ENCODE measurements at regions not wholly inside any gene's neighbourhood (a gene's known extent, or its start where the extent isn't known, plus 50 kb on each side); places are given as distances from the start of the nearest gene placed in this dataset.

DNA sequence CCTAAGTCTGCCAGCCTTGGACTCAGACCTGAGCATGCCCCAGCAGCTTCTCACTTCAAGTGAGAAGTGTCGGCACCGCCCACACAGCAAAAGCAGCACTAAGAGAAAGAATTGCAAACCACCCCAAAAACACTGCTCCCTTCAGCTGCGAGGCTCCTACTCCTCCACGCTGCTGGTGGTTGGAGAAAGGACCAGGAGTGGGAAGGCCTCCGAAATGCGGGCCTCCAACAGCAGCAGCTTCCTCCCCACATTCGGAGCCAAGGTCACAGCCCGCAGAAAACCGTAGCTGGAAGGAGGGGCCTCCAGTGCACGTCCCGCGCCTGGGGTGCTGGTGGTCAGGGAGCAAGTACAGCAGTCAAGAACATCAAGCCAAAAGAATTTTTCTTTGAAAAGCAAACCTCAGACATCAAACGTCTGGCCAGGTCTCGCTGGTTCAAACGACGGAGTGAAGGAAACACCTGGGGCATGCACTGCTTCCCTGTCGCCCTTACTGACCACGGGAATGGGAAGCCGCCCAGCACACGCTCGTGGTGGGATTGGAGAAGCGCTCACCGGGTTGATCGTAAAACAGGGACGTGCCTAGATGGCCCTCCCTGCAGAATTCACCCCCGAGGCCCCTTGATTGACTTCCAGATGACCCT lies 185.6 kb upstream of the CST7 start:
- TF ChIP-seq, protein P1, sequence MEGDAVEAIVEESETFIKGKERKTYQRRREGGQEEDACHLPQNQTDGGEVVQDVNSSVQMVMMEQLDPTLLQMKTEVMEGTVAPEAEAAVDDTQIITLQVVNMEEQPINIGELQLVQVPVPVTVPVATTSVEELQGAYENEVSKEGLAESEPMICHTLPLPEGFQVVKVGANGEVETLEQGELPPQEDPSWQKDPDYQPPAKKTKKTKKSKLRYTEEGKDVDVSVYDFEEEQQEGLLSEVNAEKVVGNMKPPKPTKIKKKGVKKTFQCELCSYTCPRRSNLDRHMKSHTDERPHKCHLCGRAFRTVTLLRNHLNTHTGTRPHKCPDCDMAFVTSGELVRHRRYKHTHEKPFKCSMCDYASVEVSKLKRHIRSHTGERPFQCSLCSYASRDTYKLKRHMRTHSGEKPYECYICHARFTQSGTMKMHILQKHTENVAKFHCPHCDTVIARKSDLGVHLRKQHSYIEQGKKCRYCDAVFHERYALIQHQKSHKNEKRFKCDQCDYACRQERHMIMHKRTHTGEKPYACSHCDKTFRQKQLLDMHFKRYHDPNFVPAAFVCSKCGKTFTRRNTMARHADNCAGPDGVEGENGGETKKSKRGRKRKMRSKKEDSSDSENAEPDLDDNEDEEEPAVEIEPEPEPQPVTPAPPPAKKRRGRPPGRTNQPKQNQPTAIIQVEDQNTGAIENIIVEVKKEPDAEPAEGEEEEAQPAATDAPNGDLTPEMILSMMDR (IDR thresholded peaks at IDR 0.05; ENCODE audit: borderline replicate concordance, control extremely low read depth, extremely low read depth, insufficient read depth, missing control alignments) = no peak
- no peak for DNase-seq (ENCODE audit: low spot score)
- in situ Hi-C loops (cut with MboI; ENCODE audit: low sequenced_read_pairs, unreplicated experiment) = no loop called here

DNA sequence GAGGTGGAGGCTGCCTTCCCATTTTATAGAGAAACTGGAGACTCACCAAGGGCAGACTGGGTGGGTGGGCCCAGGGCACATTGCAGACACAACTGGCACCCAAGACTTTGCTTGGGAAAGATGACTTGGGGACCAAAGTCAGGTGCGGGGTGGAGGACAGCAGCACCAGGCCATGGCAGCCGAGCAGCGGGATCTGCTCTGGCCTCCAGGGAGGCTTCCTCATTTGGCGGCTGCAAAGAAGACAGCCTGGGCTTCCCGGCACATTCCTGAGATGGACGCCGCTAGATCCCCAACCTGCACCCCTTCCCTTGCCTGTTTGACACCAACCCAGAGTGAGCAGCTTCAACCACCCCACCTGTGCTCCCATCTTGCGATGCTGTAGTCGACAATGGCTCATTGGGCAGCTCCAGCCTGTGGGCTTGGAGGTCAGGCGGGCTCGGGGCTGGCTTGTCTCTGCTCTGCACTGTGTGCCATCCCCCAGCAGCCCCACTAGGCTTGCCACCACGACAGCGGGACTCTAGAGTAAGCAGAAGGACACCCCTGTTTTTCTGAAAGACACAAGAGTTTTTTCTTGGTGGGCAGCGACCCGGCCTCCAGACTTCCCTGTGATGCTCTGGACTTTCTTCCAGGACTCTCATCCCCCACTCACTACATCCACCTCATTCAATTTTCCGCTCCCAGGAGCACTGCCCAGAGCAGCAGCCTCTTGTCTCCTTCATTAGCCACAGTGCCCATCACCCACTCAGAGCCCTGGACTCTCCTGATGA lies 184.9 kb upstream of the CST7 start:
- TF ChIP-seq, protein P1 (IDR thresholded peaks at IDR 0.05; ENCODE audit: borderline replicate concordance, control extremely low read depth, extremely low read depth, insufficient read depth, missing control alignments) = no peak
- in situ Hi-C loops (cut with MboI; ENCODE audit: low sequenced_read_pairs, unreplicated experiment) = no loop called here
- no peak for DNase-seq (ENCODE audit: low spot score)

DNA sequence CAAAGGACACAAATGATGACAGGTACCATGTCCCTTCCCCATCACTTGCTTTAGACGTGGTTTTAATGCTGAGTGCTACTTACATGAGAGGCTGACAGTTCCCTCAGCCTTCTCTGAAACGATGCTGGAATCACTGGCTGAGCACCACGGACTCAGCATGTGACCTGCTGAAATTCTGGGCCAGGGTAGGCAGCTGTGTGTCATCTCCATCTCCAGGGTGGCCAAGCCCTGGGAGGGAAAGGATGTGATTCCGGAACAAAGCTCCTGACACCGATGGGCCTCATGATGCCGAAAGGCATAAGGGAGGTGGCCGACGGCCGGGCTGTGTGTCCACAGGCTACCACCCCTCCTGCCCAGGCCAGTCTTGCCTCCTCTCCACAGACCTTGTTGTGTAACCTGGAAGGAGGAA lies 184.3 kb upstream of the CST7 start:
- no peak for DNase-seq (ENCODE audit: low spot score)
- TF ChIP-seq, protein P1 (IDR thresholded peaks at IDR 0.05; ENCODE audit: borderline replicate concordance, control extremely low read depth, extremely low read depth, insufficient read depth, missing control alignments) = no peak
- in situ Hi-C loops (cut with MboI; ENCODE audit: low sequenced_read_pairs, unreplicated experiment) = no loop called here

- in situ Hi-C loops (cut with MboI; ENCODE audit: low sequenced_read_pairs, unreplicated experiment) = no loop called here
- TF ChIP-seq, protein P1 (IDR thresholded peaks at IDR 0.05; ENCODE audit: borderline replicate concordance, control extremely low read depth, extremely low read depth, insufficient read depth, missing control alignments) = no peak
- no peak for DNase-seq (ENCODE audit: low spot score)
Measured at GRCh38 chr20:24765316-24766142, 183.5 kb upstream of the CST7 start.

DNA sequence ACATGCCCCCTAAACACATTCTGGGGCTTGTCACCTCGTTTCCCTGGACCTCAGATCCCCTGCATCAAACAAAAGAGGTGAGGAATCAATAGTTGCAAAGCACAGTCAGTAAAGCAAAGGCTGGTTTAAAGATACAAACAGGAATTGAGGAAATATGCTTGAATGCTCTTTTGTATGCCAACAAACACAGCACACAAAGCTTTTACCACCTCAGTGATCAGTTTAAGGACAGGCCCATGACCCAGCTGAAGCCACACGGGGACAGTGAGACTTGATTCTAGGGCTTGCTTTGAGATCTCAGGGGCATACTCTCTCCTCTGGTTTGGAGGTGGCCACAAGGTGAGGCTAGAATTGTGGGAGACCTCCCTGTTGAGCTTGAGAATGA lies 182.9 kb upstream of the CST7 start:
- in situ Hi-C loops (cut with MboI; ENCODE audit: low sequenced_read_pairs, unreplicated experiment) = no loop called here
- no peak for DNase-seq (ENCODE audit: low spot score)
- TF ChIP-seq, protein P1 (IDR thresholded peaks at IDR 0.05; ENCODE audit: borderline replicate concordance, control extremely low read depth, extremely low read depth, insufficient read depth, missing control alignments) = no peak

GRCh38 chr20:24766826-24767622 lies 182.0 kb upstream of the CST7 start:
- TF ChIP-seq, protein P1 (IDR thresholded peaks at IDR 0.05; ENCODE audit: borderline replicate concordance, control extremely low read depth, extremely low read depth, insufficient read depth, missing control alignments) = no peak
- no peak for DNase-seq (ENCODE audit: low spot score)
- in situ Hi-C loops (cut with MboI; ENCODE audit: low sequenced_read_pairs, unreplicated experiment) = no loop called here

All from GM13976 (cell line).